KMS-11 (cell line): ENCODE measurements at regions not wholly inside any gene's neighbourhood (a gene's known extent, or its start where the extent isn't known, plus 50 kb on each side); places are given as distances from the start of the nearest gene placed in this dataset.

Source experiments
- H2AFZ ChIP-seq: fragments of 200-600 bp; sonication (generic); 2 replicates; pipeline ENCODE4 v1.6.1; 2016; ENCODE audit warnings: antibody characterized with exemption, mixed run types, low read depth
- H3K27ac ChIP-seq: fragments of 200-600 bp; sonication (generic); 2 replicates; pipeline ENCODE4 v1.6.1; 2016; ENCODE audit warnings: mild to moderate bottlenecking, mixed run types
- H3K27me3 ChIP-seq: fragments of 200-600 bp; sonication (generic); 2 replicates; pipeline ENCODE4 v1.6.1; 2017; ENCODE audit warnings: mild to moderate bottlenecking, low read depth, mixed run types, moderate library complexity; ENCODE audit not compliant: insufficient read depth
- H3K36me3 ChIP-seq: fragments of 200-600 bp; sonication (generic); 2 replicates; pipeline ENCODE4 v1.6.1; 2017; ENCODE audit warnings: mild to moderate bottlenecking, mixed run types; ENCODE audit not compliant: insufficient read depth
- H3K4me1 ChIP-seq: fragments of 200-600 bp; sonication (generic); 2 replicates; pipeline ENCODE4 v1.6.1; 2016; ENCODE audit warnings: mild to moderate bottlenecking, low read depth, mixed run types; ENCODE audit not compliant: poor library complexity, severe bottlenecking
- H3K4me2 ChIP-seq: fragments of 200-600 bp; sonication (generic); 2 replicates; pipeline ENCODE4 v1.7.0; 2016; ENCODE audit warnings: mild to moderate bottlenecking, mixed run types
- H3K4me3 ChIP-seq: fragments of 200-600 bp; sonication (generic); IDR thresholded peaks from 2 replicates; pipeline ENCODE4 v1.6.1; 2017; ENCODE audit warnings: low read depth, low read length, mixed read lengths; ENCODE audit not compliant: insufficient read depth
- H3K79me2 ChIP-seq: fragments of 200-600 bp; sonication (generic); 2 replicates; pipeline ENCODE4 v1.6.1; 2016; ENCODE audit warnings: low read depth, mixed run types; ENCODE audit not compliant: insufficient read depth
- H3K9ac ChIP-seq: fragments of 200-600 bp; sonication (generic); 2 replicates; pipeline ENCODE4 v1.6.1; 2016; ENCODE audit warnings: mild to moderate bottlenecking, mixed run types
- H4K20me1 ChIP-seq: fragments of 200-600 bp; sonication (generic); 2 replicates; pipeline ENCODE4 v1.6.1; 2016; ENCODE audit warnings: mild to moderate bottlenecking, mixed run types; ENCODE audit not compliant: insufficient read depth
- TF ChIP-seq, protein P1 (sequence below): fragments of 200-600 bp; sonication (generic); conservative IDR thresholded peaks from 2 replicates; pipeline ENCODE4 v1.6.1; 2017; ENCODE audit warnings: low read depth, mild to moderate bottlenecking, antibody characterized with exemption, low read length, moderate library complexity, mixed read lengths

GRCh38 chr15:93449798-93450197 is 360.8 kb upstream of the RGMA start:
- Histone ChIP-seq H3K4me3 (no peak overlapping the region), H3K27ac (no peak overlapping the region), H3K9ac (no peak overlapping the region), H3K4me1 (no peaks in the 10 kb centered on the region), H3K27me3 (no peaks in the 10 kb centered on the region), H3K4me2 (no peak overlapping the region), H4K20me1 (no peaks in the 10 kb centered on the region), H3K36me3 (no peaks in the 10 kb centered on the region), H3K79me2 (no peaks in the 10 kb centered on the region), H2AFZ (no peak overlapping the region)
- TF ChIP-seq, protein P1, sequence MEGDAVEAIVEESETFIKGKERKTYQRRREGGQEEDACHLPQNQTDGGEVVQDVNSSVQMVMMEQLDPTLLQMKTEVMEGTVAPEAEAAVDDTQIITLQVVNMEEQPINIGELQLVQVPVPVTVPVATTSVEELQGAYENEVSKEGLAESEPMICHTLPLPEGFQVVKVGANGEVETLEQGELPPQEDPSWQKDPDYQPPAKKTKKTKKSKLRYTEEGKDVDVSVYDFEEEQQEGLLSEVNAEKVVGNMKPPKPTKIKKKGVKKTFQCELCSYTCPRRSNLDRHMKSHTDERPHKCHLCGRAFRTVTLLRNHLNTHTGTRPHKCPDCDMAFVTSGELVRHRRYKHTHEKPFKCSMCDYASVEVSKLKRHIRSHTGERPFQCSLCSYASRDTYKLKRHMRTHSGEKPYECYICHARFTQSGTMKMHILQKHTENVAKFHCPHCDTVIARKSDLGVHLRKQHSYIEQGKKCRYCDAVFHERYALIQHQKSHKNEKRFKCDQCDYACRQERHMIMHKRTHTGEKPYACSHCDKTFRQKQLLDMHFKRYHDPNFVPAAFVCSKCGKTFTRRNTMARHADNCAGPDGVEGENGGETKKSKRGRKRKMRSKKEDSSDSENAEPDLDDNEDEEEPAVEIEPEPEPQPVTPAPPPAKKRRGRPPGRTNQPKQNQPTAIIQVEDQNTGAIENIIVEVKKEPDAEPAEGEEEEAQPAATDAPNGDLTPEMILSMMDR, result no peak

DNA sequence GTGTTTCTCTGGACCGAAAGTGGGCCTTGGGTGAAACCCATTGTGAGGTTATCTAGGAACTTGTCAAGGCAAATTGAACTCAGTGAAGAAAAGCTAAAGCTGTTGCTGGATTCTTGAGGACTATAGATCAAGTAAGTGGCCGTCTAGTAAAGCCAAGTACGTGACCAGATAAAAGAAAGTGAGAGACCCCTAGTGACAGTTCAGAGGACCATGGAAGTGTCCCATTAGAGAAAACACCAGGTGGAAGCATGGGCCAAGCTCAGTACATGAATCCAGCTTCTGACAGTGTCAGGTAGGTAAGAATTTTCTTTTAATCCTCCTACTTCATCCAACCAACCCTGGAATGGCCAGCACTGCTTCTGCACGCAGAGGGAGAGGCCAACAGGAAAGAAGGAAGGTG is 349.3 kb upstream of the RGMA start:
- TF ChIP-seq, protein P1, result no peak
- Histone ChIP-seq H3K36me3 (no peaks in the 10 kb centered on the region), H3K79me2 (no peaks in the 10 kb centered on the region), H3K4me3 (no peak overlapping the region), H4K20me1 (no peaks in the 10 kb centered on the region), H2AFZ (no peak overlapping the region), H3K4me1 (no peaks in the 10 kb centered on the region), H3K27me3 (no peaks in the 10 kb centered on the region), H3K4me2 (no peak overlapping the region), H3K27ac (no peak overlapping the region), H3K9ac (no peak overlapping the region)

DNA sequence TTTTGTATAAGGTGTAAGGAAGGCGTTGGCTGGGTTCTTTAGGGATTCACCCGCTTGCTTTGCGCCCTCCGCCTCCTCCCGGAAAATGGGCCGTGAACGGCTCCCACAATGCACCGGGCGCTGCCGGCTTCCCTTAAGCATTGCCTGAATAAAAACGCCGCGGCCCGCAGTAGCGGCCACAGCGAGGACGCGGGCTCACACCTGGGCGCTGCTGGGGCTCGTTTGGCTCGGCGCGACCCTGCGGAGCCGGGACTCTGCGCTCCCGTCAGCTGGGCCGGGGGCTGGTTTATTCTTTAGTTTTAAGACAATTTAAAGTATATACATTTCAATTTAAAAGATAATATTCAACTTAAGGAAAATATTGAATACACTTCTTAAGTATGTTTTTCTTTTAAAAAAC is 343.5 kb upstream of the RGMA start:
- Histone ChIP-seq H3K27me3 (no peaks in the 10 kb centered on the region), H3K36me3 (no peaks in the 10 kb centered on the region), H2AFZ (no peak overlapping the region), H4K20me1 (no peaks in the 10 kb centered on the region), H3K27ac (no peak overlapping the region), H3K4me2 (no peak overlapping the region), H3K9ac (no peak overlapping the region), H3K4me3 (no peak overlapping the region), H3K79me2 (no peaks in the 10 kb centered on the region), H3K4me1 (no peaks in the 10 kb centered on the region)
- TF ChIP-seq, protein P1, result no peak

- no peak overlapping the region for H2AFZ ChIP-seq
Observed at GRCh38 chr15:93428807-93429351, 339.9 kb upstream of the RGMA start.

More at GRCh38 chr15:93428807-93429351, 339.9 kb upstream of the RGMA start:
- no peak overlapping the region for H3K27ac ChIP-seq
- H4K20me1 ChIP-seq, result no peaks in the 10 kb centered on the region
- TF ChIP-seq, protein P1, result no peak
- no peak overlapping the region for H3K4me2 ChIP-seq
- no peaks in the 10 kb centered on the region for H3K27me3 ChIP-seq
- no peak overlapping the region for H3K9ac ChIP-seq
- H3K79me2 ChIP-seq, result no peaks in the 10 kb centered on the region
- H3K4me3 ChIP-seq, result no peak overlapping the region
- H3K4me1 ChIP-seq, result no peaks in the 10 kb centered on the region
- no peaks in the 10 kb centered on the region for H3K36me3 ChIP-seq
